ENCODE measurements at regions not wholly inside any gene's neighbourhood (a gene's known extent, or its start where the extent isn't known, plus 50 kb on each side); places are given as distances from the start of the nearest gene placed in this dataset.

- no peak for DNase-seq
Measured at GRCh38 chr12:94745562-94745961, 95.2 kb upstream of the TMCC3 start.

- no peak for DNase-seq
Measured at GRCh38 chr12:94743174-94743573, 92.8 kb upstream of the TMCC3 start.

GRCh38 chr12:94740601-94741362 is 90.4 kb upstream of the TMCC3 start:
- no peak for DNase-seq

- no peak for DNase-seq
Measured at GRCh38 chr12:94736820-94737219, 86.5 kb upstream of the TMCC3 start.

GRCh38 chr12:94736004-94736403 is 85.6 kb upstream of the TMCC3 start:
- no peak for DNase-seq

- no peak for DNase-seq
Measured at GRCh38 chr12:94733727-94734126, 83.4 kb upstream of the TMCC3 start.

GRCh38 chr12:94732367-94732990 is 82.1 kb upstream of the TMCC3 start:
- no peak for DNase-seq

GRCh38 chr12:94731733-94732360 is 81.5 kb upstream of the TMCC3 start:
- DNase-seq: no peak

GRCh38 chr12:94730847-94731246 is 80.5 kb upstream of the TMCC3 start:
- peak; percentile 16 for DNase-seq

- DNase-seq: no peak
Measured at GRCh38 chr12:94726236-94726835, 76.0 kb upstream of the TMCC3 start.

GRCh38 chr12:94725375-94726168 is 75.2 kb upstream of the TMCC3 start:
- no peak for DNase-seq

GRCh38 chr12:94722664-94723063 is 72.3 kb upstream of the TMCC3 start:
- no peak for DNase-seq

- no peak for DNase-seq
Measured at GRCh38 chr12:94721173-94721572, 70.8 kb upstream of the TMCC3 start.

GRCh38 chr12:94718114-94718513 is 67.8 kb upstream of the TMCC3 start:
- no peak for DNase-seq

- DNase-seq: no peak
Measured at GRCh38 chr12:94717656-94718055, 67.3 kb upstream of the TMCC3 start.

GRCh38 chr12:94717108-94717507 is 66.8 kb upstream of the TMCC3 start:
- no peak for DNase-seq

- no peak for DNase-seq
Measured at GRCh38 chr12:94716339-94716738, 66.0 kb upstream of the TMCC3 start.

- peak; percentile 65 for DNase-seq
Measured at GRCh38 chr12:94714378-94715114, 64.2 kb upstream of the TMCC3 start.

GRCh38 chr12:94712815-94713515 is 62.6 kb upstream of the TMCC3 start:
- no peak for DNase-seq

- no peak for DNase-seq
Measured at GRCh38 chr12:94710933-94711332, 60.6 kb upstream of the TMCC3 start.

GRCh38 chr12:94707892-94708291 is 57.5 kb upstream of the TMCC3 start:
- no peak for DNase-seq

- DNase-seq: no peak
Measured at GRCh38 chr12:94707036-94707435, 56.7 kb upstream of the TMCC3 start.

All from NCI-H524 treated with DMSO at 0.1 percent for 48 hours (cell line).